Anterior cingulate cortex (tissue), 58 donors: ENCODE measurements at regions not wholly inside any gene's neighbourhood (a gene's known extent, or its start where the extent isn't known, plus 50 kb on each side); places are given as distances from the start of the nearest gene placed in this dataset.
"Not testable (repeated sequence)": the region's sequence is repeated elsewhere in the genome, so short reads cannot be mapped to it uniquely, and the experiment has no call there.

ENCODE experiments used
- DNase-seq, 58 donors: peaks; one replicate each; lab custom pipeline; 2025; lab: John Stamatoyannopoulos, UW

GRCh38 chr17:26936645-26937044 lies 357.3 kb upstream of the WSB1 start:
- not testable (repeated sequence) for DNase-seq

GRCh38 chr17:26937750-26938322 lies 356.1 kb upstream of the WSB1 start:
- not testable (repeated sequence) for DNase-seq

GRCh38 chr17:26939755-26940154 lies 354.2 kb upstream of the WSB1 start:
- not testable (repeated sequence) for DNase-seq

GRCh38 chr17:26940587-26940986 lies 353.3 kb upstream of the WSB1 start:
- DNase-seq, result not testable (repeated sequence)

GRCh38 chr17:26962255-26963162 lies 331.4 kb upstream of the WSB1 start:
- no peak for DNase-seq

GRCh38 chr17:26963163-26963503 lies 330.8 kb upstream of the WSB1 start:
- DNase-seq, result no peak

GRCh38 chr17:26965898-26966624 lies 327.9 kb upstream of the WSB1 start:
- DNase-seq, result not testable (repeated sequence)

GRCh38 chr17:26966625-26967179 lies 327.2 kb upstream of the WSB1 start:
- not testable (repeated sequence) for DNase-seq

GRCh38 chr17:26981845-26982425 lies 312.0 kb upstream of the WSB1 start:
- DNase-seq, result not testable (repeated sequence)

GRCh38 chr17:26982563-26982962 lies 311.4 kb upstream of the WSB1 start:
- not testable (repeated sequence) for DNase-seq

- DNase-seq, result not testable (repeated sequence)
Measured at GRCh38 chr17:26987851-26988250, 306.1 kb upstream of the WSB1 start.

- DNase-seq, result not testable (repeated sequence)
Measured at GRCh38 chr17:26994648-26995047, 299.3 kb upstream of the WSB1 start.

GRCh38 chr17:26996146-26996916 lies 297.6 kb upstream of the WSB1 start:
- DNase-seq, result not testable (repeated sequence)

GRCh38 chr17:27007734-27008531 lies 286.0 kb upstream of the WSB1 start:
- not testable (repeated sequence) for DNase-seq

- DNase-seq, result no peak
Measured at GRCh38 chr17:27009087-27009486, 284.8 kb upstream of the WSB1 start.

- not testable (repeated sequence) for DNase-seq
Measured at GRCh38 chr17:27010138-27010537, 283.8 kb upstream of the WSB1 start.

- not testable (repeated sequence) for DNase-seq
Measured at GRCh38 chr17:27030552-27030951, 263.4 kb upstream of the WSB1 start.

- no peak for DNase-seq
Measured at GRCh38 chr17:27038676-27039075, 255.2 kb upstream of the WSB1 start.

GRCh38 chr17:27045039-27045438 lies 248.9 kb upstream of the WSB1 start:
- not testable (repeated sequence) for DNase-seq
